DND-41 (cell line): ENCODE measurements at regions not wholly inside any gene's neighbourhood (a gene's known extent, or its start where the extent isn't known, plus 50 kb on each side); places are given as distances from the start of the nearest gene placed in this dataset.

Source experiments
- ATAC-seq: fragments of 200-7000 bp; cut with Tn5 transposase; 3 replicates; pipeline ENCODE4 v1.9.1; 2021; ENCODE audit warnings: low read depth; ENCODE audit not compliant: insufficient read depth
- DNase-seq: peaks from one replicate; pipeline ENCODE4 v3.0.0-alpha.2; 2020
- H2AFZ ChIP-seq: 2 replicates; pipeline ENCODE4 v1.6.0; 2012; ENCODE audit warnings: low read depth, low read length
- H3K27ac ChIP-seq: 2 replicates; pipeline ENCODE4 v1.5.1; 2012; ENCODE audit warnings: low read length, inconsistent platforms
- H3K27me3 ChIP-seq: fragments of 200-600 bp; sonication (generic); 2 replicates; pipeline ENCODE4 v1.6.0; 2012; ENCODE audit warnings: low read length, mild to moderate bottlenecking, inconsistent platforms; ENCODE audit not compliant: insufficient read depth, poor library complexity
- H3K36me3 ChIP-seq: 2 replicates; pipeline ENCODE4 v1.5.1; 2012; ENCODE audit warnings: low read length, inconsistent platforms; ENCODE audit not compliant: insufficient read depth
- H3K4me1 ChIP-seq: 2 replicates; pipeline ENCODE4 v1.5.1; 2012; ENCODE audit warnings: mild to moderate bottlenecking, low read length; ENCODE audit not compliant: insufficient read depth
- H3K4me2 ChIP-seq: 2 replicates; pipeline ENCODE4 v1.6.0; 2012; ENCODE audit warnings: mild to moderate bottlenecking, moderate library complexity, low read length, inconsistent platforms; ENCODE audit not compliant: insufficient read depth
- H3K4me3 ChIP-seq, 2 experiments: fragments of 200-600 bp in 1 of 2; shearing (Covaris generic) in 1 of 2; 2 replicates each; pipeline ENCODE4 v1.5.1; 2012 to 2016; ENCODE audit warnings: inconsistent platforms in 2 of 2, low read length in 2 of 2, mild to moderate bottlenecking in 2 of 2, low read depth in 1 of 2, moderate library complexity in 1 of 2
- H3K79me2 ChIP-seq: 2 replicates; pipeline ENCODE4 v1.6.0; 2012; ENCODE audit warnings: low read length, inconsistent platforms; ENCODE audit not compliant: insufficient read depth
- H3K9ac ChIP-seq: 2 replicates; pipeline ENCODE4 v1.6.0; 2012; ENCODE audit warnings: low read depth, mild to moderate bottlenecking, inconsistent platforms, low read length, moderate library complexity
- H3K9me3 ChIP-seq: 2 replicates; pipeline ENCODE4 v1.5.1; 2012; ENCODE audit warnings: low read length, moderate library complexity, mild to moderate bottlenecking, inconsistent platforms; ENCODE audit not compliant: insufficient read depth, severe bottlenecking
- H4K20me1 ChIP-seq: 2 replicates; pipeline ENCODE4 v1.6.0; 2012; ENCODE audit warnings: low read length; ENCODE audit not compliant: insufficient read depth
- EZH2 ChIP-seq: IDR thresholded peaks from 3 replicates; pipeline ENCODE4 v1.6.1; 2012; ENCODE audit warnings: borderline replicate concordance, low read depth, mild to moderate bottlenecking, moderate library complexity, low read length, inconsistent platforms; ENCODE audit not compliant: severe bottlenecking
- TF ChIP-seq, protein P1 (sequence below): IDR thresholded peaks from 2 replicates; pipeline ENCODE4 v1.5.1; 2012; ENCODE audit warnings: borderline replicate concordance, low read length, moderate library complexity, mild to moderate bottlenecking; ENCODE audit not compliant: poor library complexity, severe bottlenecking; ENCODE audit errors: extremely low read depth

DNA sequence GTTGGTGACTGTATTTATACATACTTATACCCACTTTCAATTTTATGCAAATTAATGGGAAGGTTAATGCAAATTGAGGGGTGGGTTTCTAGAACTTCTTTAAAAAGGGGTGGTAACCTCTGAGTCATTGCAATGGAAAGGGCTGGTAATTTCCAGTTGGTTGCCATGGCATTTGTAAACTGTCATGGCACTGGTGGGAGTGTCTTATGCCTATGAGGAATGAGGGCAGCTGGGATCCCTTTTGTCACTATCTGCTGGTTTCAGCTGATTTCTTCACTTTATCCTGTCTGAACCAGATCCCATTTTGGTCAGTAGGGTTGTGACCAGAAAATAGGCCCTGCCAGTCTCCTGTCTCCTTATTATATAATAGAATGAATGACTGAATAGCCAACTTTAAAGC is 1006.7 kb upstream of the GOT2 start:
- Histone ChIP-seq H3K27ac (no peak overlapping the region), H4K20me1 (no peaks in the 10 kb centered on the region), H3K4me3 (no peak overlapping the region), H3K36me3 (no peaks in the 10 kb centered on the region), H2AFZ (no peak overlapping the region), H3K27me3 (no peaks in the 10 kb centered on the region), H3K9me3 (no peaks in the 10 kb centered on the region), H3K4me2 (no peak overlapping the region), H3K9ac (no peak overlapping the region), H3K79me2 (no peaks in the 10 kb centered on the region), H3K4me1 (no peaks in the 10 kb centered on the region)
- no peak for DNase-seq
- TF ChIP-seq, protein P1, sequence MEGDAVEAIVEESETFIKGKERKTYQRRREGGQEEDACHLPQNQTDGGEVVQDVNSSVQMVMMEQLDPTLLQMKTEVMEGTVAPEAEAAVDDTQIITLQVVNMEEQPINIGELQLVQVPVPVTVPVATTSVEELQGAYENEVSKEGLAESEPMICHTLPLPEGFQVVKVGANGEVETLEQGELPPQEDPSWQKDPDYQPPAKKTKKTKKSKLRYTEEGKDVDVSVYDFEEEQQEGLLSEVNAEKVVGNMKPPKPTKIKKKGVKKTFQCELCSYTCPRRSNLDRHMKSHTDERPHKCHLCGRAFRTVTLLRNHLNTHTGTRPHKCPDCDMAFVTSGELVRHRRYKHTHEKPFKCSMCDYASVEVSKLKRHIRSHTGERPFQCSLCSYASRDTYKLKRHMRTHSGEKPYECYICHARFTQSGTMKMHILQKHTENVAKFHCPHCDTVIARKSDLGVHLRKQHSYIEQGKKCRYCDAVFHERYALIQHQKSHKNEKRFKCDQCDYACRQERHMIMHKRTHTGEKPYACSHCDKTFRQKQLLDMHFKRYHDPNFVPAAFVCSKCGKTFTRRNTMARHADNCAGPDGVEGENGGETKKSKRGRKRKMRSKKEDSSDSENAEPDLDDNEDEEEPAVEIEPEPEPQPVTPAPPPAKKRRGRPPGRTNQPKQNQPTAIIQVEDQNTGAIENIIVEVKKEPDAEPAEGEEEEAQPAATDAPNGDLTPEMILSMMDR, result no peak
- no peak for TF ChIP-seq EZH2
- no peak for ATAC-seq

DNA sequence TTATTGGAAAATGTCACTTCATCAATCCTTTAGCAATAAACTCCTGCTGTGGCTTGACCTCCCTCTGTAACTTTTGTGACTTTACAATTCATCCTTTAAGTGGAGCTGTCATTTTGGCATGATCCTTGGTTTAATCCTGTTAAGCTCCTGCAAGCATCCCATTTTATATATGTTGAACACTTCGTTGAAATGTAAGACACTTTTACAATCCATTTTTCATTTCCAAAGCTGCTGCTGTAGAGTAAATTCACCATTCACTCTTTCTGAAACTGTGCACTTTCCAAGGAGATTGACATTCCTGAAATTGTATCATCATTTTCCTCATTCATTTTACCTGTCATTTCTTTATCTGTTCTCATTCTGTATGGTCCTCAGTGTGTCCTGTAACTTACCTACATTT is 1003.2 kb upstream of the GOT2 start:
- Histone ChIP-seq H3K9ac (no peak overlapping the region), H3K4me2 (no peak overlapping the region), H3K9me3 (no peaks in the 10 kb centered on the region), H3K27ac (no peak overlapping the region), H3K79me2 (no peaks in the 10 kb centered on the region), H3K27me3 (no peaks in the 10 kb centered on the region), H3K4me1 (no peaks in the 10 kb centered on the region), H3K36me3 (no peaks in the 10 kb centered on the region), H3K4me3 (no peak overlapping the region), H4K20me1 (no peaks in the 10 kb centered on the region), H2AFZ (no peak overlapping the region)
- ATAC-seq, result no peak
- no peak for TF ChIP-seq EZH2
- TF ChIP-seq, protein P1, result no peak
- DNase-seq, result no peak

DNA sequence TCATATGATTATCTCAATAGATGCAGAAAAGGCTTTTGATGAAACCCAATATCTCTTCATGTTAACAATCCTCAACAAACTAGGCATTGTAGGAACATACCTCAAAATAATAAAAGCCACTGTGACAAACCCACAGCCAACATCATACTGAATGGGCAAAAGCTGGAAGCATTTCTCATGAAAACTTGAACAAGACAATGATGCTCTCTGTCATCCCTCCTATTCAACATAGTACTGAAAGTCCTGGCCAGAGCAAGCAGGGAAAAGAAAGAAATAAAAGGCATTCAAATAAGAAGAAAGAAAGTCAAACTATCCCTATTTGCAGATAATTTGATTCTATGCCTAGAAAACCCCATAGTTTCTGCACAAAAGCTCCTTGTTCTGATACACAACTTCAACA is 999.2 kb upstream of the GOT2 start:
- no peaks in the 10 kb centered on the region for H3K36me3 ChIP-seq
- H3K4me1 ChIP-seq, result no peaks in the 10 kb centered on the region
- no peaks in the 10 kb centered on the region for H3K9me3 ChIP-seq
- H3K79me2 ChIP-seq, result no peaks in the 10 kb centered on the region
- H3K9ac ChIP-seq, result no peak overlapping the region
- no peak for ATAC-seq
- no peak overlapping the region for H3K27ac ChIP-seq
- no peak for DNase-seq
- no peak overlapping the region for H2AFZ ChIP-seq
- H3K4me2 ChIP-seq, result no peak overlapping the region
- TF ChIP-seq EZH2, result no peak
- TF ChIP-seq, protein P1, result no peak
- no peaks in the 10 kb centered on the region for H4K20me1 ChIP-seq
- no peaks in the 10 kb centered on the region for H3K27me3 ChIP-seq
- H3K4me3 ChIP-seq, result no peak overlapping the region

DNA sequence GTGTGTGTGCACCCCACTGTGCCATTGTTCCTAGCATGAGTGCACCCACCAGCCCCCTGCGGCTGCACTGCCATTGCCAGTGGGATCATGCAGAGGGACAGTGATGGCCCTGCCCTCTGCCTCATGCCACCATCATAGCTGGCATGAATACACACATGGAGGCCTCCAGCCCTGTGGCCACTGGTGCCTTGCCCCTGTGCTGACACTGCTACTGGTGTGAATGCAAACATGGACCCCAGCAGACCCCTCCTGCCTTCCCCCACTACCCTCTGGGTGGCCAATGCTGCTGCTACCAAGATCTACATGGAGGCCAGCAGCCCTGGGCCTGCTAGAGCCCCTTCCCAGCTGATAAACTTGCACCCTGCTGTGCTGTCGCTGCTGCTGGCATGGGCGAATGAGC is 995.5 kb upstream of the GOT2 start:
- Histone ChIP-seq H4K20me1 (no peaks in the 10 kb centered on the region), H3K9me3 (no peaks in the 10 kb centered on the region), H3K4me2 (no peak overlapping the region), H2AFZ (no peak overlapping the region), H3K4me3 (no peak overlapping the region), H3K27ac (no peak overlapping the region), H3K36me3 (no peaks in the 10 kb centered on the region), H3K9ac (no peak overlapping the region), H3K4me1 (no peaks in the 10 kb centered on the region), H3K79me2 (no peaks in the 10 kb centered on the region), H3K27me3 (no peaks in the 10 kb centered on the region)
- ATAC-seq, result no peak
- DNase-seq, result no peak
- no peak for TF ChIP-seq EZH2
- TF ChIP-seq, protein P1, result no peak
